Left lung (tissue), 4 donors: ENCODE measurements at regions not wholly inside any gene's neighbourhood (a gene's known extent, or its start where the extent isn't known, plus 50 kb on each side); places are given as distances from the start of the nearest gene placed in this dataset.
A peak's percentile ranks its signal among the peaks of the same experiment; 100 is the strongest.

Experiments used
- ATAC-seq: fragments of 200-7000 bp; cut with Tn5 transposase; one replicate; pipeline ENCODE4 v1.9.1; 2020; ENCODE audit warnings: moderate library complexity
- DNase-seq, 4 donors: peaks; one replicate each; pipeline ENCODE4 v3.0.0-alpha.2; 2013 to 2020
- H3K27ac ChIP-seq, 2 donors: fragments of 200-600 bp; sonication (generic) in 1 of 2; one replicate each; pipeline versions ENCODE4 v1.5.0 to v1.8.0; 2020 to 2021
- H3K27me3 ChIP-seq, 2 donors: fragments of 200-600 bp; sonication (generic) in 1 of 2; one replicate each; pipeline versions ENCODE4 v1.5.0 to v1.8.0; 2020 to 2021
- H3K36me3 ChIP-seq, 2 donors: fragments of 200-600 bp; sonication (generic) in 1 of 2; one replicate each; pipeline versions ENCODE4 v1.5.0 to v1.8.0; 2020 to 2021
- H3K4me1 ChIP-seq, 2 donors: fragments of 200-600 bp; one replicate each; pipeline ENCODE4 v1.8.0; 2021
- H3K4me3 ChIP-seq, 2 donors: fragments of 200-600 bp; sonication (generic) in 1 of 2; one replicate each; pipeline versions ENCODE4 v1.5.0 to v1.8.0; 2020 to 2021; ENCODE audit warnings: mild to moderate bottlenecking in 1 of 2
- H3K9me3 ChIP-seq, 2 donors: fragments of 200-600 bp; sonication (generic) in 1 of 2; one replicate each; pipeline versions ENCODE4 v1.5.0 to v1.8.0; 2020 to 2021
- intact Hi-C, 2 donors: fragments of 100-400 bp; cut with DNase I; formaldehyde crosslinking; loops; one replicate each; pipeline versions ENCODE4 v1.11.2 to v1.14.2; 2022
- TF ChIP-seq, protein P1 (sequence below), 2 donors: fragments of 200-600 bp; sonication (generic) in 1 of 2; IDR thresholded peaks; one replicate each; pipeline versions ENCODE4 v1.5.0 to v1.8.0; 2021; ENCODE audit warnings: antibody characterized with exemption in 2 of 2
- donor health status: DM: no; HTN: yes; CAD: no.
- donor health status: DM: no; HTN: no; CAD: no.

- peaks cover 9 to 57% of the 10 kb centered on the region in 2 donors for H3K4me1 ChIP-seq
- no peak for ATAC-seq
- H3K27me3 ChIP-seq = no peaks in the 10 kb centered on the region
- H3K27ac ChIP-seq = peak overlapping the region in 1 of 2 donors; percentile 7
- H3K4me3 ChIP-seq = no peak overlapping the region
- TF ChIP-seq, protein P1, sequence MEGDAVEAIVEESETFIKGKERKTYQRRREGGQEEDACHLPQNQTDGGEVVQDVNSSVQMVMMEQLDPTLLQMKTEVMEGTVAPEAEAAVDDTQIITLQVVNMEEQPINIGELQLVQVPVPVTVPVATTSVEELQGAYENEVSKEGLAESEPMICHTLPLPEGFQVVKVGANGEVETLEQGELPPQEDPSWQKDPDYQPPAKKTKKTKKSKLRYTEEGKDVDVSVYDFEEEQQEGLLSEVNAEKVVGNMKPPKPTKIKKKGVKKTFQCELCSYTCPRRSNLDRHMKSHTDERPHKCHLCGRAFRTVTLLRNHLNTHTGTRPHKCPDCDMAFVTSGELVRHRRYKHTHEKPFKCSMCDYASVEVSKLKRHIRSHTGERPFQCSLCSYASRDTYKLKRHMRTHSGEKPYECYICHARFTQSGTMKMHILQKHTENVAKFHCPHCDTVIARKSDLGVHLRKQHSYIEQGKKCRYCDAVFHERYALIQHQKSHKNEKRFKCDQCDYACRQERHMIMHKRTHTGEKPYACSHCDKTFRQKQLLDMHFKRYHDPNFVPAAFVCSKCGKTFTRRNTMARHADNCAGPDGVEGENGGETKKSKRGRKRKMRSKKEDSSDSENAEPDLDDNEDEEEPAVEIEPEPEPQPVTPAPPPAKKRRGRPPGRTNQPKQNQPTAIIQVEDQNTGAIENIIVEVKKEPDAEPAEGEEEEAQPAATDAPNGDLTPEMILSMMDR (IDR thresholded peaks at IDR 0.05) = no peak
- H3K9me3 ChIP-seq = no peaks in the 10 kb centered on the region
- no peaks in the 10 kb centered on the region for H3K36me3 ChIP-seq
- peak in 1 of 4 donors; percentile 65 for DNase-seq
- intact Hi-C loops = no loop called here
These were observed 190.4 kb upstream of the ID2 start for GRCh38 chr2:8491296-8492027.

DNA sequence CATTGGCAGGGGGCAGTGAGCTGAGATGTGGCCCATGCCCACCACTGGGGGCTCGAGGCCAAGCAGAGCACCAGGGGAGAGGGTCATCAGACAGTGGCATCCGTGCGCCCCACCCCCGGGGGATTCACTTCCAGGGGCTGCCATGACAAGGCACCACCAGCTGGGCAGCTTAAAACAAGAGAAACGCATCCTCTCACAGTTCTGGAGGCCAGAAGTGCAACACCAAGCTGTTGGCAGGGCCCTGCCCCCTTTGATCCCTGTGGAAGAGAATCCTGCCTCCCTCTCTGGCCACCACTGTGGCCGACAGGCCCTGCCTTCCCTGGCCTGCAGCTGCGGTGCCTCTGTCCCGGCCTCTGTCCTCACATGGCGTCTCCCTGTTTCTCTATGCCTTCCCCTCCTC is 187.7 kb upstream of the ID2 start:
- Histone ChIP-seq H3K9me3 (no peaks in the 10 kb centered on the region), H3K27me3 (no peaks in the 10 kb centered on the region), H3K4me1 (peaks cover 2 to 49% of the 10 kb centered on the region in 2 donors), H3K27ac (no peak overlapping the region), H3K4me3 (no peak overlapping the region), H3K36me3 (no peaks in the 10 kb centered on the region)
- intact Hi-C loops = no loop called here
- TF ChIP-seq, protein P1 (IDR thresholded peaks at IDR 0.05) = no peak
- DNase-seq (no peak), ATAC-seq (no peak)

- Histone ChIP-seq H3K4me1 (peaks cover 2 to 51% of the 10 kb centered on the region in 2 donors), H3K4me3 (no peak overlapping the region), H3K27ac (no peak overlapping the region), H3K9me3 (no peaks in the 10 kb centered on the region), H3K27me3 (no peaks in the 10 kb centered on the region), H3K36me3 (no peaks in the 10 kb centered on the region)
- no peak for DNase-seq
- ATAC-seq = no peak
- intact Hi-C loops = no loop called here
- TF ChIP-seq, protein P1 (IDR thresholded peaks at IDR 0.05) = no peak
These were observed 187.3 kb upstream of the ID2 start for GRCh38 chr2:8494589-8494988.

GRCh38 chr2:8495189-8495989 is 186.5 kb upstream of the ID2 start:
- no peaks in the 10 kb centered on the region for H3K36me3 ChIP-seq
- H3K4me1 ChIP-seq = peaks cover 2 to 55% of the 10 kb centered on the region in 2 donors
- ATAC-seq (no peak), DNase-seq (no peak)
- TF ChIP-seq, protein P1 (IDR thresholded peaks at IDR 0.05) = no peak
- H3K9me3 ChIP-seq = no peaks in the 10 kb centered on the region
- no peak overlapping the region for H3K4me3 ChIP-seq
- no peak overlapping the region for H3K27ac ChIP-seq
- no peaks in the 10 kb centered on the region for H3K27me3 ChIP-seq
- intact Hi-C loops = no loop called here

GRCh38 chr2:8496079-8496478 is 185.8 kb upstream of the ID2 start:
- Histone ChIP-seq H3K4me1 (peaks cover 7 to 56% of the 10 kb centered on the region in 2 donors), H3K27ac (no peak overlapping the region), H3K27me3 (no peaks in the 10 kb centered on the region), H3K4me3 (no peak overlapping the region), H3K9me3 (no peaks in the 10 kb centered on the region), H3K36me3 (no peaks in the 10 kb centered on the region)
- intact Hi-C loops = no loop called here
- TF ChIP-seq, protein P1 (IDR thresholded peaks at IDR 0.05) = no peak
- no peak for DNase-seq
- no peak for ATAC-seq
